Liver (tissue), 7 donors: ENCODE measurements at regions not wholly inside any gene's neighbourhood (a gene's known extent, or its start where the extent isn't known, plus 50 kb on each side); places are given as distances from the start of the nearest gene placed in this dataset.

Experiments used
- DNase-seq: peaks from one replicate; pipeline ENCODE4 v3.0.0-alpha.2; 2017; ENCODE audit warnings: low spot score
- H3K27ac ChIP-seq, 2 donors: one replicate each; pipeline ENCODE4 v1.7.0; 2013; ENCODE audit warnings: inconsistent platforms in 2 of 2, low read length in 2 of 2, control low read depth in 1 of 2, low read depth in 1 of 2, mild to moderate bottlenecking in 1 of 2
- H3K27me3 ChIP-seq, 4 donors: one replicate each; pipeline versions ENCODE4 v1.6.1 to v1.7.0; 2013; ENCODE audit warnings: low read length in 3 of 4, inconsistent platforms in 1 of 4, mild to moderate bottlenecking in 1 of 4, moderate library complexity in 1 of 4; ENCODE audit not compliant: control insufficient read depth in 4 of 4, insufficient read depth in 4 of 4
- H3K36me3 ChIP-seq, 4 donors: one replicate each; pipeline versions ENCODE4 v1.6.1 to v1.7.0; 2013; ENCODE audit warnings: low read length in 3 of 4, mild to moderate bottlenecking in 3 of 4, low read depth in 1 of 4, moderate library complexity in 1 of 4; ENCODE audit not compliant: control insufficient read depth in 4 of 4, insufficient read depth in 3 of 4
- H3K4me1 ChIP-seq, 4 donors: one replicate each; pipeline versions ENCODE4 v1.6.1 to v1.7.0; 2013; ENCODE audit warnings: low read length in 3 of 4, mild to moderate bottlenecking in 3 of 4, moderate library complexity in 1 of 4; ENCODE audit not compliant: control insufficient read depth in 4 of 4, insufficient read depth in 4 of 4
- H3K4me3 ChIP-seq, 3 donors: one replicate each; pipeline versions ENCODE4 v1.6.1 to v1.7.0; 2013; ENCODE audit warnings: low read length in 3 of 3, control low read depth in 1 of 3, low read depth in 1 of 3, mild to moderate bottlenecking in 1 of 3
- H3K9ac ChIP-seq, 2 donors: one replicate each; pipeline ENCODE4 v1.7.0; 2013; ENCODE audit warnings: low read length in 2 of 2, mild to moderate bottlenecking in 2 of 2, moderate library complexity in 2 of 2, control low read depth in 1 of 2, low read depth in 1 of 2
- H3K9me3 ChIP-seq, 4 donors: one replicate each; pipeline versions ENCODE4 v1.6.1 to v1.7.0; 2013; ENCODE audit warnings: low read length in 3 of 4; ENCODE audit not compliant: control insufficient read depth in 4 of 4
- EGR1 ChIP-seq, 2 donors: IDR thresholded peaks; 2 replicates each; pipeline ENCODE4 v1.6.1; 2016 to 2018; ENCODE audit warnings: antibody characterized with exemption in 2 of 2, low read depth in 2 of 2
- FOXA1 ChIP-seq: IDR thresholded peaks from 2 replicates; pipeline ENCODE4 v1.6.1; 2016; ENCODE audit warnings: antibody characterized with exemption
- FOXA2 ChIP-seq: IDR thresholded peaks from 2 replicates; pipeline ENCODE4 v1.6.1; 2016; ENCODE audit warnings: antibody characterized with exemption
- GABPA ChIP-seq, 2 donors: IDR thresholded peaks in 1 of 2; conservative IDR thresholded peaks in 1 of 2; 2 replicates each; pipeline ENCODE4 v1.6.1; 2016; ENCODE audit warnings: antibody characterized with exemption in 2 of 2, mild to moderate bottlenecking in 1 of 2, moderate library complexity in 1 of 2
- HNF4A ChIP-seq, 2 donors: conservative IDR thresholded peaks; 2 replicates each; pipeline ENCODE4 v1.6.1; 2016; ENCODE audit warnings: antibody characterized with exemption in 2 of 2, mild to moderate bottlenecking in 2 of 2
- HNF4G ChIP-seq: IDR thresholded peaks from 2 replicates; pipeline ENCODE4 v1.6.1; 2016; ENCODE audit warnings: antibody characterized with exemption
- JUND ChIP-seq, 2 donors: IDR thresholded peaks; 2 replicates each; pipeline ENCODE4 v1.6.1; 2016; ENCODE audit warnings: antibody characterized with exemption in 2 of 2
- MAX ChIP-seq: IDR thresholded peaks from 2 replicates; pipeline ENCODE4 v1.6.1; 2016; ENCODE audit warnings: antibody characterized with exemption
- NR2F2 ChIP-seq: IDR thresholded peaks from 2 replicates; pipeline ENCODE4 v1.6.1; 2016; ENCODE audit warnings: antibody characterized with exemption
- RAD21 ChIP-seq, 2 donors: IDR thresholded peaks; 2 replicates each; pipeline ENCODE4 v1.6.1; 2016; ENCODE audit warnings: antibody characterized with exemption in 2 of 2, mild to moderate bottlenecking in 2 of 2
- REST ChIP-seq: IDR thresholded peaks from 2 replicates; pipeline ENCODE4 v1.6.1; 2016; ENCODE audit warnings: antibody characterized with exemption, mild to moderate bottlenecking
- RXRA ChIP-seq, 2 donors: IDR thresholded peaks; 2 replicates each; pipeline ENCODE4 v1.6.1; 2017 to 2018; ENCODE audit warnings: antibody characterized with exemption in 2 of 2, mild to moderate bottlenecking in 1 of 2
- SP1 ChIP-seq: IDR thresholded peaks from 2 replicates; pipeline ENCODE4 v1.6.1; 2018; ENCODE audit warnings: antibody characterized with exemption, mild to moderate bottlenecking
- YY1 ChIP-seq: IDR thresholded peaks from 2 replicates; pipeline ENCODE4 v1.6.1; 2016; ENCODE audit warnings: antibody characterized with exemption, mild to moderate bottlenecking
- ZBTB33 ChIP-seq: IDR thresholded peaks from 2 replicates; pipeline ENCODE4 v1.6.1; 2016; ENCODE audit warnings: antibody characterized with exemption
- WGBS: extraction: QIAGEN DNeasy Blood & Tissue Kit; methylation state at CpG from one replicate; pipeline ENCODE4 v1.1.7; 2013; 5-methylcytosine and 5-hydroxymethylcytosine counted together
- donor health status: healthy.
- donor health status: healthy.
- donor health status: healthy.
- donor health status: healthy.

- Histone ChIP-seq H3K27me3 (no peaks in the 10 kb centered on the region), H3K36me3 (no peaks in the 10 kb centered on the region), H3K9me3 (no peaks in the 10 kb centered on the region), H3K4me3 (no peak overlapping the region), H3K9ac (no peak overlapping the region), H3K27ac (no peak overlapping the region), H3K4me1 (no peaks in the 10 kb centered on the region)
- DNase-seq: no peak
- TF ChIP-seq HNF4A (conservative IDR thresholded peaks at IDR 0.05): no peak
- no peak for TF ChIP-seq FOXA2
- no peak for TF ChIP-seq MAX
- TF ChIP-seq REST: no peak
- TF ChIP-seq YY1: no peak
- no peak for TF ChIP-seq FOXA1
- no peak for TF ChIP-seq RAD21 (IDR thresholded peaks at IDR 0.05)
- TF ChIP-seq EGR1 (IDR thresholded peaks at IDR 0.05; ENCODE audit: low read depth in 2 of 2): no peak
- WGBS: 86% methylated on average over 3 of the region's 3 CpGs
Measured at GRCh38 chr5:43985411-43985810, 382.4 kb downstream of the NNT start.

- DNase-seq: no peak
- H3K27ac ChIP-seq: no peak overlapping the region
- no peak overlapping the region for H3K4me3 ChIP-seq
- no peaks in the 10 kb centered on the region for H3K27me3 ChIP-seq
- H3K9me3 ChIP-seq: no peaks in the 10 kb centered on the region
- H3K9ac ChIP-seq: no peak overlapping the region
- TF ChIP-seq FOXA1: no peak
- TF ChIP-seq SP1: no peak
- no peak for TF ChIP-seq RXRA (IDR thresholded peaks at IDR 0.05)
- TF ChIP-seq NR2F2: no peak
- no peak for TF ChIP-seq GABPA (IDR thresholded peaks at IDR 0.05 in 1 of 2, conservative IDR thresholded peaks at IDR 0.05 in 1 of 2)
- TF ChIP-seq REST: no peak
- no peak for TF ChIP-seq RAD21 (IDR thresholded peaks at IDR 0.05)
- TF ChIP-seq MAX: no peak
- no peak for TF ChIP-seq HNF4G
- no peak for TF ChIP-seq EGR1 (IDR thresholded peaks at IDR 0.05; ENCODE audit: low read depth in 2 of 2)
- TF ChIP-seq YY1: no peak
- no peak for TF ChIP-seq ZBTB33
- no peak for TF ChIP-seq JUND (IDR thresholded peaks at IDR 0.05)
- no peaks in the 10 kb centered on the region for H3K36me3 ChIP-seq
- H3K4me1 ChIP-seq: no peaks in the 10 kb centered on the region
- 92% methylated on average over 8 of the region's 8 CpGs for WGBS
Measured at GRCh38 chr5:43981556-43981955, 378.6 kb downstream of the NNT start.
